HG03571 (cell line): ENCODE measurements at regions not wholly inside any gene's neighbourhood (a gene's known extent, or its start where the extent isn't known, plus 50 kb on each side); places are given as distances from the start of the nearest gene placed in this dataset.
"Not testable (repeated sequence)": the region's sequence is repeated elsewhere in the genome, so short reads cannot be mapped to it uniquely, and the experiment has no call there.

Experiments
- ATAC-seq: cut with Tn5 transposase; IDR thresholded peaks from one replicate; pipeline ENCODE4 v1.9.1; 2021; ENCODE audit not compliant: unreplicated experiment

DNA sequence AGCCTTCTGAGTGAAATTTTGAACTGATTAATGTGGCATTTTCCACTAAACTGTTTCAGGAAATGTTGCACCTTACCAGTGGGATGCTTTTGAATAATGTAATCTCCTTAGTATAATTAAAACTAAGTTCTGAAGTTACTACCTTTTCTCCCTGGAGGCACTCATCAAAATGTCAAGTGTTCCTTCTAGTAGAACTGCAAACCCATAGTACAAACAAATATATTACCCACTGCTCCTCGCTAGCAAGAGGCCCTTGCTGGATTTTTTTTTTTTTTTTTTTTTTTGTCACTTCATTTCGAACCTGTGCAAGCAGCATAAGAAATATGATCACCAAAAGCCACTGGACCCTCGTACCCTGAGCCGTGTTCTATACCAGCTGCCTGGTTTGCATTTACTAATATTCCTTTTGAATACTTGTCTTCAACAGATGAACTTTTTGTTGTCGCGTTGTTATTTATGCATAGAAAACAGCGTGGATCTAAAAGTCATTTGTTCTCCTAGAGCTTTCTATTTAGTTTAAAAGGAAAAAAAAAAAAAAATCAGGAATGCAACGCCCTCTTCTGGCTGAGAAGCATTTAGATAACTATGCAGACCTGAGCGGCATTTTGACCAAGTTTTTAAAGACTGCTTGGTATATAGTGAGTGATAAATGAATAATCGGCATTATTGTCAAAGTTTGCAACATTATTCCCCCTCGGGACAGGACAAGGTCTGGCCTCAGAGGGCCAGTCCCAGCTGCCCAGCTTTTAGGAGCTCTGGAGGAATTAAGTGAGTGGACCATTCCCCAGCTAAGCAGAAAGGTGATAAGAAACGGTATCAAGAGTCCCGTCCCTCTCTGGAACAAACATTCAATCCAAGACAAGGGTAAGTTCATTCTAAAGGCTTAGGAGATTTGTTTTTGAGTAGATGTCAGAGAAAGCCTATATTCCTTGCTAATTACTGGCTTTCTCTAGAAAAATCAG, 162.5 kb upstream of the KIF2A start:
- no peak for ATAC-seq

DNA sequence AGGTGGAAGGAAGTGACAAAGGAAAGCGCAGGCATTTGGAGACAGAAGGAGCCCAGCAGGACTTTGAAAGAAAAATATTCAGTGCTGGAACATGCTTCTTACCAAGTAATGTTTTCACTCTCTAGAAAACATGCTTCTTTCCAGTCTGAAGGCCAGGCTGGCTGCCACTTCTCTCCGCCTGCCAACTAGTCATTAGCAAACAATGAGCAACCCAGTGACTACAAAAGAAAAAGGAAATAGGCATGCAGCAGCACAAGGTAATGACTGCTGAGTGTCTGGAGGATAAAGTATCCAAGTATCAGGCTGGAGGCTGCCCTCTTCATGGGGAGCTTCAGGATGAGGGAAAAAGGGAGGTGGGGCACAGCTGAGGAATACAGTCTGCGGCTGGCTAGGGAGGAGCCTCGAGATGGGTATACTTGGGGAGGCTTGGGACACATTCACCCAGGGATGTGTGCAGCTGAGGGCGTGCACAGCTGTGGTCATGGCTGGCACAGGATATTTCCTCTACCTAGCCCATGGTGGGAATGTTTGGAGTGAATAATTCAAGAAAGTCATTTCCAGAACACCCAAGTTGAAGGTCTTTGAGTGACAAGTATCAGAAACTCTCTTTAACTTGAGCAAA, 161.5 kb upstream of the KIF2A start:
- no peak for ATAC-seq

DNA sequence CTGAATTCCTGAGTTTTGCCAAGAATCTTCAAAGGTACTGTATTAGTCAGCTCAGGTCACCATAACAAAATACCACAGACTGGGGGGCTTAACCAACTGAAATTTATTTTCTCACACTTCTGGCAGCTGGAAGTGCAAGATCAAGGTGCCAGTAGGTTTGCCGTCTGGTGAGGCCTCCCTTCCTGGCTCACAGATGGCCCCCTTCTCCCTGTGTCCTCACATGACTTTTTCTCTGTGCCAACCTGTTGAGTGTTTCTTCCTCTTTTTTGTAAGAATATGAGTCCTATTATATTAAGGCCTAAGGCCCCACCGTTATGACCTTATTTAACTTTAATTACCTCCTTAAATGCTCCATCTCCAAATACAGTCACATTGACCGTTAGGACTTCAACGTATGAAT, 156.1 kb upstream of the KIF2A start:
- no peak for ATAC-seq

DNA sequence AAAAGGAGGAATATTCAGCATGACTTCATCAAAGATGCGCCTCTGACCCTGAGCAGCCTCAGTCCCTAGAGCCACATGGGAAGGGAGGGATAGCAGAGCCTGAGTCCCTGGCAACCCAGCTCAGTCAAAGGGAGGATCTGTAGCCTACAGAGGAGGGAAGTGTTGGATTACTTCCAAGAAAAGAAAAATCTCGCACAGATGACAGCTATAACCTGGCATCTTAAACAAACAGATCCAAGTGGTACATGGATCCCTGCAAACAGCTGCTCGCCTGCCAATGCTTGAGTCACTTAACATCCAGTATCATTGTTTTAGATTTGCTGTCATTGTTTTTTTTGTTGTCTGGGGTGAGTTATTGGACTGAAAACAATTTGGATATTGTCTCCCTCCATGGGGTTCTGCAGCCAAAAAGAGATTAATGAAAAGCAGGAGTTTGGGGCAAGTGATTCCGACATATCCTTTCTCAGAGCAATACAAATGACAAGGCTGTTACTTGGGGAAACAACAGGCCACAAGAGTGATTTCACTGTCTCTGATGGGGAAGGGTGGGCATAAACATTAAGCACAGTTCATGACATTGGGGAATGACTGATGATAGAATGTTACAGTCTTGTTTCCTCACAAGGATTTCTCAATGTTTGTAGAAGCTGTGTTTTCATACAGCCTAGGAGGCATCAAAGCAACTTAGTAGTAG, 153.5 kb upstream of the KIF2A start:
- ATAC-seq: no peak

DNA sequence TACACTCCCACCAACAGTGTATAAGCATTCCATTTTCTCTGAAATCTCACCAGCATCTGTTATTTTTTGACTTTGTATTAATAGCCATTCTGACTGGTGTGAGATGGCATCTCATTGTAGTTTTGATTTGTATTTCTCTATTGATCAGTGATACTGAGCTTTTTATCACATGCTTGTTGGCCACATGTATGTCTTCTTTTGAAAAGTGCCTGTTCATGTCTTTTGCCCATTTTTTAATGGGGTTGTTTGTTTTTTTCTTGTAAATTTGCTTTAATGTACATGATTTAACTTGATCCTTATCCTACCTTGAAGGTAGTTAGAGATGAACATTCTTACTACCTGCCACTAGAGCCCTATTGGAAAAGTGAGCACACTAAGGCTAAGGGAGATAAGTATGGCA, 151.2 kb upstream of the KIF2A start:
- no peak for ATAC-seq

DNA sequence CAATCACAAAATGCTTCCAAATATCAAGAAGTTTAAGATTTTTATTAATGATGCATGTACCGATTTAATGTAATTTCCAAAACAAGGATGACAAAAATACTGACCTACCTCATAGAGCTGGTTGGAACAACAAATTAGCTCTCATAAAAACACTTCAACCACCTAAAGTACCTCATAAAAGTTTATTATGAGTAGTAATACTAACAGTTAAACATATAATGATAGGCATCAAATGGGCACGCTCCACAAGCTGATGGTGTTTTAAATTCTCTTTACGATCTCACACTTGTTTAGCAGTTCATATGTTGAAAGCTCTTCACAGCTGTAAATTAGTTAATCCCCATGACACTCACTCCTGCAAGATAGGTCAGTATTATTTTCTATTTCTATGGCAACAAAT, 150.0 kb upstream of the KIF2A start:
- no peak for ATAC-seq

DNA sequence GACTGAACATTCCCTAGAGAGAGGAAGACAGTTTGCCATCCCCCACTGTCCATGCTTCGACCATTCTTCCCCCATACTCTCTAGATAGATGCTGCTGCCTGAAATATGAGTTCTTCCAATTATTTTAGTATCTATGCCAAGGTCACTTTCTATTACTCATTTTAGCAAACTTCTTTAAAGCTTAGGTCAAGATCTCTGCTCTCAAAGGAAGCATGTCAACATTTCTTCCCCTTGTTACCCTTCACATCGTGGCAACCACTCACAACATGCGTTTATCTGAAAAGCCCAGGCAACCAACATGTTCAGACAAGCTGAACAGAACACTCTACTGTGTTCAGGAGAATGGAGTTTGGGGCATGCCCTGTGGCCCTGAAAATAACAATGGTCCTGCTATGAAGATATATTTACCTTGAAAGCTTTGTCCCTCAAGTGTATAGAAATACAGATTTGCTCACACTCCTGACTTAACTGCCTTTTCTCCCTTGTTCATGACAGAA, 138.4 kb upstream of the KIF2A start:
- no peak for ATAC-seq

DNA sequence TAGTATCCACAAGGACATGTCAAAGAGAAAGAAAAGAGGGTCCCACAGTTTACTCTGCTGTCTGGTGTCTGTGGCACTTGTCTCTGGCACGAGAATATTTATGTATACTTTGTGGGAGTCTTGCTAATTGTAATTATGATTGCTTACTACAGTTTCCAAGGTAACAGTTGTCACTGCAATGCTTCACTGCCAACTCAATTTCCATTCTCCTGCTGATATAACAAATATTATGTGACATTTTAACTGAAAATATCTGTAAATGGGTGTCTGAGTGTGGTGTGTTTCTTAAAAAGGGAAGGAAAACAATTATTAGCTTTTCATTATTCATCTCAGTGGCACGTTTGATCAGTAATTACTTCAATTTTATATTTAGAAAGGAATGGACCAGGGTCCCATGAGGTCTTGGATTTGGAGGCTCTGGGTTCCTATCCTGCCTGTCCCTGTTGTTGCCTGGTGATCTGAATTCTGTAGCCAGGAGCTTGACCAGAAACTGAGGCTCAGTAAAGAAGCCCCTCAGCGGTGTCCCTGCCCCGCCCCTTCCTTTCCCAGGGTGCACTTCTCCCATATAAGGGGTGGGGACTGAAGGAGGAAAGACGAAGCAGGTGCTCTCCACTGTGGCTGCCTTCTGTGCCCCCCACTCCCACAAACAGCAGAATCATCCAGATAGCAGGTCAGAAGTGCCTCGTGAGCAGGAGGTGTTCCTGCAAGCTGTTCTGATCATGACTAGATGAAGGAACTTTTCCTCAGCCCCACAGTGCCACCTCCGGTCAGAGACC, 137.3 kb upstream of the KIF2A start:
- ATAC-seq: no peak

DNA sequence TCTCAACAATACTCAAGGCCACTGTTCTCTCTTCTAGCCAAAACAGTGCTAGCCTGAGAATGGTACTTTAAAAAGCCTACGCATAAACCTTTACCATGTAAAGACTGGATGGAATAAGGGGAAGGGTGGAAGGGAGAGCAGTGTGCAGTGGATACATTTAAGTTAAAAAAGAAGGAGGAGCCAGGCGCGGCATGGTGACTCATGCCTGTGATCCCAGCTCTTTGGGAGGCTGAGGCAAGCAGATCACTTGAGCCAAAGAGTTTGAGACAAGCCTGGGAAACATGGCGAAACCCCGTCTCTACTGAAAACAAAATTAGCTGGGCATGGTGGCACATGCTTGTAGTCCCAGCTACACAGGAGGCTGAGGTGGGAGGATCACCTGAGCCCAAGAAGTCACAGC, 127.7 kb upstream of the KIF2A start:
- no peak for ATAC-seq

DNA sequence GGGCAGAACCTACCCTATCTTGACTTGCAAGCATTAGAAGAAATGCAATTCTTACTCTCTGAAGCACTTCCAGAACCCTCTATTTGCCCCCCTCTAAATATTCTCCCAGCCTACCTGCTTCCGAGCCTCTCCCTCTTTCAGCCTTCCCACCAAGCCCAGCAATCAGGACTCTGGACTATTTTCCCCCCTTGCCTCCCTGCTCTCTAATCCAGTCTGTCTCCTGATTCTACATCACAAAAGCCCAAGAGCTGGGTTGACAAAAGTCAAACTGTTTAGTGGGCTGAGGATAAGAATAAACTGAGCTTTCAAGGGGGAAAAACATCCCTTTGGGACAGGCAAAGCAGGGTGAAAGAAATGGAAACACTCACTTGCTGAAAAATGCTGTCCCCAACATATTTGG, 123.2 kb upstream of the KIF2A start:
- ATAC-seq: no peak

DNA sequence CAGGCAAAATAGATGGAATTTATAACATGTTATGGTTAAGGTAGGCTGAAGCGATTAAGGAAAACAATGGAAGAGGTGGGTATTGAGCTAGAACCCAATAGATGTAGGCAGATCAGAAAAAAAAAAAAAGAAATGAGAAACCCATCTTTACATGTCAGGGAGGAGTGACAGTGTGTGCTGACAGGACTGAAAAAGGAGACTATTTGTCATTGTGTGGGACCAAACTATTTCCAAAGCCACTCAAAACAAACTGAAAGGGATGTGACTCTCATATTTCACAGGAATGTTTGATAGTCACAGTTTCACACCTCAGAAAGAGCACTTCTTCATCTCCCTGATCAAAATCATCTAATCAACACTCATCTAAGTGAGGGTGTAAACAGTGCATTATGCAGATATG, 122.3 kb upstream of the KIF2A start:
- no peak for ATAC-seq

DNA sequence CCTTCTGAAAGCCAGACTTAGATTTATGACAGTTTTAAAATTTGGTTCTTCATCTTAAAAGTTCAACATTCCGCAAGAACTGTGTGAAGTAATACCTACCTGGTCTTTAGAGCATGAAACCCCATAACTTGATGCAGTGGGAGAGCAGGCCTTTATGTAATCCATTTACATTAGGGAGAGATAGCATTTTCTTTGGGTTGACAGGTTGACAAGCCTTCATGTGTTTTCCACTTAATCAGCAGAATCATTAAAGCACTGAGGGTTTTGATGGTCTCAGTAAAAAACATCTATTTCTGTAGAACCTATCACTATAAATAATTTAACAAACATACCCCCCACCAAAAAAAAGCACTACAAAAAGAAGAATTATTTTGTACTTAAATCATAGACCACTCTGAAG, 121.6 kb upstream of the KIF2A start:
- no peak for ATAC-seq

DNA sequence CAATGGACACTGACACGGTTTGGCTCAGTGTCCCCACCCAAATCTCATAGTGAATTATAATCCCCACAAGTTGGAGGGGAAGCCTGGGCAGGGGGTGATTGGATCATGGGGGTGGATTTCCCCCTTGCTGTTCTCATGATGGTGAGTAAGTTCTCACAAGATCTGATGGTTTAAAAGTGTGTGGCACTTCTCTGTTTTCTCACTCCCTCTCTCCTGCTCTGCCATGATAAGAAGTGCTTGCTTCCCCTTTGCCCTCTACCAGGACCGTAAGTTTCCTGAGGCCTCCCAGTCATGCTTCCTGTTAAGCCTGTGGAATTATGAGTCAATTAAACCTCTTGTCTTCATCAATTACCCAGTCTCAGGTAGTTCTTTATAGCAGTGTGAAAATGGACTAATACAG, 115.8 kb upstream of the KIF2A start:
- no peak for ATAC-seq

DNA sequence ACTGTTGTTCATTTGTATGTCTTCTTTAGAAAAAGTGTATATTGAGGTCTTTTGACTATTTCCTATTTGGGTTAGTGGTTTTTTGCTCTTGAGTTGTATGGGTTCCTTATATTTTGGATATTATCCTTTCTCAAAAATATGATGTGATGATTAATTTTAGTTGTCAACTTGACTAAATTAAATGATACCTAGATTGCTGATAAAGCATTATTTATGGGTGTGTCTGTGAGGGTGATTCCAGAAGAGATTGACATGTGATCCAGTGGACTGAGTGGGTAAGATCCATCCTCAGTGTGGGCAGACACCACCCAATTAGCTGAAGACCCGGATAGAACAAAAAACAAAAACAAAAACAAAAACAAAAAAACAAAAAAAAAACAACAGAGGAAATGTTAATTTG, 115.1 kb upstream of the KIF2A start:
- no peak for ATAC-seq

DNA sequence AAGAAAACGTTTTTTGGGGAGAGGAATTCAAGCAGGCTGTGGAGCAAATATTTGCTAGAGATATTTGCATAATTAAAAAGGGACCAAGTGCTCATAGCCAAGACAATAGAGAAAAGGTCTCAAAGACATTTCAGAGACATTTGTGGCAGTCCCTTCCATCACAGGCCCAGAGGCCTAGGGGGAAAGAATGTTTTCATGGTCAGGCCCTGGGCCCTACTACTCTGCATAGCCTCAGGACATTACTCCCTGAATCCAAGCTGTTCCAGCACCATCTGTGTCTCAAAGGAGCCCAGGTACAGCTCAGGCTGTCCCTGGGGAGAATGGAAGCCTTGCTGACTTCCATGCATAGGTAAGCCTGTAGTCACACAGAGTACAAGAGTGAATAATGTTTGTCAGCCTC, 113.0 kb upstream of the KIF2A start:
- no peak for ATAC-seq

DNA sequence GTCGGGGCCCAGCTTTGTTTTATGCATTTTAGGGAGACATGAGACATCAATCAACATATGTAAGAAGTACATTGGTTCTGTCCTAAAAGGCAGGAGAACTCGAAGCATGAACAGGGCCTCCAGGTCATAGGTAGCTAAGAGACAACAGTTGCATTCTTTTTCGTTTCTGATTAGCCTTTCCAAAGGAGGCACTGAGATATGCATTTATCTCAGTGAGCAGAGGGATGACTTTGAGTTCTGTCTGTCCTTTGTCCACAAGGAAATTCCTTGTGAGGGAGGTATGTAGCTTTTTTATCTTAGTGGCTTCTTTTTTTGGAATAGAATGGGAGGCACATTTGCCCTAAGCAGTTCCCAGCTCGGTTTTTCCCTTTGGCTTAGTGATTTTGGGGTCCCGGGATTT, 109.5 kb upstream of the KIF2A start:
- ATAC-seq: not testable (repeated sequence)

DNA sequence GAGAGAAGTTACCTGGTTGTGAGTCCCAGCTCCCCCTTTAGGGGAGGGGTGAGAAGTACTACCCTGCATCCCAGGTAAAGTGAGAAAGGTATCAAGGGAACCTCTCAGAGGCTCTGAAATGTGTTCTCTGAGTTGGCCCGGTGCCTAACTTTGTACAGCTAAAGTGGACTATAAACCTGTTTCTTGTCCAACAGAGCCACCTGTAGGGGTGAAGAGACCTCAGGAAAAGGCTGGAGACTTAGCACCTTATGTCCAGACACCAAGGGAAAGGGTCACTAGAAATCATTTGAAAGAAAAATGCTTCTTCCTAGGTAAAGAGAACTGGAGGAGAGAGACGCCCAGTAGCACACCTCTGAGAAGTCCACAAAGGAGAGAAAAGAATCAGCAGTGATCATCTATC, 108.3 kb upstream of the KIF2A start:
- no peak for ATAC-seq

DNA sequence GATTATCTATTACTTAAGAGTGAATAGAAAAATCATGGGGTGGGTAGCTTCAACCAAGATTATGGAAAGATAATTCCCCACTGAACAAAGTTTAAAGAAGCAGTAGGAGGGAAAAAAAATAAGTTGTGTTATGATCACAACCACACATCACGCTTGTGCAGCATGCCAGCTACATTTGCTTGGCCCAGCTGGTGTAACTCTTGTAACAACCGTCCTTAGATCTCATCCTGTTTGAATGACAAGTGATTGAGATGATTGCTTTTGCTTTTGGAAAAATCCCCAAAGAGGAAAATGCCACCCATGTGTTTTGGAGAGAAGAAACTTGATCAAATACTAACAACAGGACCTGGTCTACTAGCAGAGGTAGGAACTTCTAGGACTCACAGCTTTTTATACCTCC, 107.6 kb upstream of the KIF2A start:
- ATAC-seq: no peak

DNA sequence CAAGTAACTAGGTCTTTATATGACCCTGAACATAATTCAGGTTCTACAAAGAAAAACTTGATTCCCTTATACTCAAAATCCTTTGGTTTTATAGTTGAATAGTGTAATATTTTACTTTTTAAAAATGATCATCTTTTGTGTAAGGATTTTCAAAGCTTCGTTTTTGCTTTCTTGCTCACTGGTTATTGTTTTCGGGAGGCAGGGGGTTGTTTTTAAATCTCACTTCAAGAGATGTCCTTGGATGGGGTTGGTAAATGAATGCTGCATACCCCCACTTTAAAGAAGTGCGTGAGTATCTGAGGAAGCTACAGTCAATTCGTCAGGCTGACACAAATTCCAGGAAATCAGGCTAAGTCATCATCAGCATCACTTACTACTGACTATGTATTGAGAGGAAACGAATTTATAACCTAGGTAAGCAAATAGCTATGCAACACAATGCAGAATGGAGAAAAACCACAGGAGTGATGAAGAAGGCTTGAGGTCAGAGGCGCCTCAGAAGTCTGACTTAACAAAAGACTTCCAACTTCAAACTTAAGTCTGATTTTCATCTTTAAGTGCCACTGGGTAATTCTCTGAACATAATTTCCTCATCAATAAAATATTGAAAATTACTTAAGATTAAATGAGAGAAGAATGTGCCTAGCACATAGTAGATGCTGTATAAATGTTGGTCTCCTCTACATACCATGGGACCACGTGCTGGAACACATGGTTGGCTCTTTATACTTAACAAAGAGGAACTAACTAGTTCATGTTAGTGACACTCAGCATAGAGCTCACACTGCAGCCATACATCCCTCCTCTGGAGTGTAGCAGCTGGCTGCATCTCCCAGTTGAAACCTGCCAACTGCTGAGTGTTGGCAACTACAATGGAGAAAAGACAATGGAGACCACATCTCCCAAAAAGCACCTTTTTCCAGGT, 106.0 kb upstream of the KIF2A start:
- ATAC-seq: no peak
